Neural cell (in vitro differentiated cells): ENCODE measurements at regions not wholly inside any gene's neighbourhood (a gene's known extent, or its start where the extent isn't known, plus 50 kb on each side); places are given as distances from the start of the nearest gene placed in this dataset.

Experiments used
- H2AFZ ChIP-seq: fragments of 200-600, 300-800 bp; sonication (generic), shearing (Covaris generic); 2 replicates; pipeline ENCODE4 v1.6.0; 2014; ENCODE audit warnings: low read depth, mild to moderate bottlenecking, antibody characterized with exemption, low read length, moderate library complexity
- H3F3A ChIP-seq: fragments of 200-600 bp; shearing (Covaris generic); 2 replicates; pipeline ENCODE4 v1.6.1; 2016; ENCODE audit warnings: mild to moderate bottlenecking, moderate library complexity, mixed read lengths, antibody characterized with exemption, low read length; ENCODE audit not compliant: insufficient read depth, poor library complexity, severe bottlenecking
- H3K27ac ChIP-seq: fragments of 200-600, 300-800 bp; sonication (generic), shearing (Covaris generic); 2 replicates; pipeline ENCODE4 v1.5.1; 2014; ENCODE audit warnings: mild to moderate bottlenecking, low read length, moderate library complexity
- H3K27me3 ChIP-seq: fragments of 300-800, 200-600 bp; sonication (generic), shearing (Covaris generic); 2 replicates; pipeline ENCODE4 v1.6.0; 2014; ENCODE audit warnings: mild to moderate bottlenecking, low read depth, low read length, moderate library complexity; ENCODE audit not compliant: insufficient read depth
- H3K36me3 ChIP-seq: fragments of 300-800, 200-600 bp; sonication (generic), shearing (Covaris generic); 2 replicates; pipeline ENCODE4 v1.5.1; 2014; ENCODE audit warnings: mild to moderate bottlenecking, antibody characterized with exemption, low read length, moderate library complexity; ENCODE audit not compliant: insufficient read depth
- H3K4me2 ChIP-seq: fragments of 300-800, 200-600 bp; sonication (generic), shearing (Covaris generic); 2 replicates; pipeline ENCODE4 v1.6.0; 2014; ENCODE audit warnings: mild to moderate bottlenecking, low read length
- H3K4me3 ChIP-seq: fragments of 300-800, 200-600 bp; sonication (generic), shearing (Covaris generic); 2 replicates; pipeline ENCODE4 v1.5.1; 2014; ENCODE audit warnings: mild to moderate bottlenecking, low read length, moderate library complexity
- H3K79me2 ChIP-seq: fragments of 200-600 bp; shearing (Covaris generic); replicated peaks from 2 replicates; pipeline ENCODE4 v1.6.0; 2014; ENCODE audit warnings: mild to moderate bottlenecking, low read length, moderate library complexity; ENCODE audit not compliant: insufficient read depth
- H3K9ac ChIP-seq: fragments of 300-800, 200-600 bp; sonication (generic), shearing (Covaris generic); 2 replicates; pipeline ENCODE4 v1.6.1; 2016; ENCODE audit warnings: mild to moderate bottlenecking, low read length, mixed read lengths
- H3K9me2 ChIP-seq: fragments of 200-600 bp; shearing (Covaris generic); 2 replicates; pipeline ENCODE4 v1.6.1; 2016; ENCODE audit warnings: mild to moderate bottlenecking, low read length, mixed read lengths; ENCODE audit not compliant: insufficient read depth
- H3K9me3 ChIP-seq: fragments of 200-600, 300-800 bp; sonication (generic), shearing (Covaris generic); 2 replicates; pipeline ENCODE4 v1.6.1; 2016; ENCODE audit warnings: mild to moderate bottlenecking, mixed run types, low read length, moderate library complexity, mixed read lengths
- H4K20me1 ChIP-seq: fragments of 200-600 bp; shearing (Covaris generic); 2 replicates; pipeline ENCODE4 v1.6.1; 2016; ENCODE audit warnings: mild to moderate bottlenecking, mixed run types; ENCODE audit not compliant: insufficient read depth
- CTCF ChIP-seq: fragments of 450-650 bp; IDR thresholded peaks from 2 replicates; pipeline ENCODE4 v1.5.1; 2014; ENCODE audit warnings: antibody characterized with exemption, mild to moderate bottlenecking, moderate library complexity; ENCODE audit not compliant: poor library complexity, severe bottlenecking
- EP300 ChIP-seq: fragments of 450-650 bp; conservative IDR thresholded peaks from 2 replicates; pipeline ENCODE4 v1.6.1; 2014; ENCODE audit warnings: antibody characterized with exemption, mild to moderate bottlenecking, moderate library complexity; ENCODE audit not compliant: poor library complexity, severe bottlenecking
- EZH2 ChIP-seq: fragments of 200-600, 300-800 bp; shearing (Covaris generic), sonication (generic); IDR thresholded peaks from 2 replicates; pipeline ENCODE4 v1.6.1; 2014; ENCODE audit warnings: antibody characterized with exemption, low read length, borderline replicate concordance, mild to moderate bottlenecking; ENCODE audit not compliant: insufficient read depth, poor library complexity, severe bottlenecking
- MXI1 ChIP-seq: fragments of 450-650 bp; conservative IDR thresholded peaks from 2 replicates; pipeline ENCODE4 v1.6.1; 2014; ENCODE audit warnings: antibody characterized with exemption, mild to moderate bottlenecking; ENCODE audit not compliant: poor library complexity, severe bottlenecking
- POLR2AphosphoS5 ChIP-seq: IDR thresholded peaks from 2 replicates; pipeline ENCODE4 v1.6.1; 2012
- RAD21 ChIP-seq: fragments of 450-650 bp; conservative IDR thresholded peaks from 2 replicates; pipeline ENCODE4 v1.6.1; 2014; ENCODE audit warnings: antibody characterized with exemption, mild to moderate bottlenecking, moderate library complexity
- SMC3 ChIP-seq: fragments of 450-650 bp; conservative IDR thresholded peaks from 2 replicates; pipeline ENCODE4 v1.6.1; 2014; ENCODE audit warnings: antibody characterized with exemption, mild to moderate bottlenecking, moderate library complexity; ENCODE audit not compliant: poor library complexity
- TAF1 ChIP-seq: IDR thresholded peaks from 2 replicates; pipeline ENCODE4 v1.6.1; 2012; ENCODE audit warnings: low read depth
- TF ChIP-seq, protein P1 (sequence below): IDR thresholded peaks from 2 replicates; pipeline ENCODE4 v1.6.1; 2012; ENCODE audit warnings: borderline replicate concordance

GRCh38 chr10:8420182-8420581, 365.7 kb downstream of the GATA3 start:
- no peaks in the 10 kb centered on the region for H3K9me2 ChIP-seq
- no peaks in the 10 kb centered on the region for H3K79me2 ChIP-seq
- H3K36me3 ChIP-seq: no peaks in the 10 kb centered on the region
- no peak overlapping the region for H3K27ac ChIP-seq
- H3K4me2 ChIP-seq: no peak overlapping the region
- no peaks in the 10 kb centered on the region for H3K27me3 ChIP-seq
- H3K9ac ChIP-seq: no peak overlapping the region
- no peaks in the 10 kb centered on the region for H3K9me3 ChIP-seq
- no peaks in the 10 kb centered on the region for H4K20me1 ChIP-seq
- TF ChIP-seq TAF1 (no peak), CTCF (no peak), RAD21 (no peak), EZH2 (no peak), SMC3 (no peak), POLR2AphosphoS5 (no peak), EP300 (no peak), MXI1 (no peak)
- TF ChIP-seq, protein P1, sequence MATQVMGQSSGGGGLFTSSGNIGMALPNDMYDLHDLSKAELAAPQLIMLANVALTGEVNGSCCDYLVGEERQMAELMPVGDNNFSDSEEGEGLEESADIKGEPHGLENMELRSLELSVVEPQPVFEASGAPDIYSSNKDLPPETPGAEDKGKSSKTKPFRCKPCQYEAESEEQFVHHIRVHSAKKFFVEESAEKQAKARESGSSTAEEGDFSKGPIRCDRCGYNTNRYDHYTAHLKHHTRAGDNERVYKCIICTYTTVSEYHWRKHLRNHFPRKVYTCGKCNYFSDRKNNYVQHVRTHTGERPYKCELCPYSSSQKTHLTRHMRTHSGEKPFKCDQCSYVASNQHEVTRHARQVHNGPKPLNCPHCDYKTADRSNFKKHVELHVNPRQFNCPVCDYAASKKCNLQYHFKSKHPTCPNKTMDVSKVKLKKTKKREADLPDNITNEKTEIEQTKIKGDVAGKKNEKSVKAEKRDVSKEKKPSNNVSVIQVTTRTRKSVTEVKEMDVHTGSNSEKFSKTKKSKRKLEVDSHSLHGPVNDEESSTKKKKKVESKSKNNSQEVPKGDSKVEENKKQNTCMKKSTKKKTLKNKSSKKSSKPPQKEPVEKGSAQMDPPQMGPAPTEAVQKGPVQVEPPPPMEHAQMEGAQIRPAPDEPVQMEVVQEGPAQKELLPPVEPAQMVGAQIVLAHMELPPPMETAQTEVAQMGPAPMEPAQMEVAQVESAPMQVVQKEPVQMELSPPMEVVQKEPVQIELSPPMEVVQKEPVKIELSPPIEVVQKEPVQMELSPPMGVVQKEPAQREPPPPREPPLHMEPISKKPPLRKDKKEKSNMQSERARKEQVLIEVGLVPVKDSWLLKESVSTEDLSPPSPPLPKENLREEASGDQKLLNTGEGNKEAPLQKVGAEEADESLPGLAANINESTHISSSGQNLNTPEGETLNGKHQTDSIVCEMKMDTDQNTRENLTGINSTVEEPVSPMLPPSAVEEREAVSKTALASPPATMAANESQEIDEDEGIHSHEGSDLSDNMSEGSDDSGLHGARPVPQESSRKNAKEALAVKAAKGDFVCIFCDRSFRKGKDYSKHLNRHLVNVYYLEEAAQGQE: no peak
- H2AFZ ChIP-seq: no peak overlapping the region
- no peak overlapping the region for H3K4me3 ChIP-seq
- no peaks in the 10 kb centered on the region for H3F3A ChIP-seq

- H3K27ac ChIP-seq: no peak overlapping the region
- no peak overlapping the region for H3K4me3 ChIP-seq
- TF ChIP-seq TAF1 (no peak), SMC3 (no peak), CTCF (no peak), RAD21 (no peak), MXI1 (no peak), EP300 (no peak), EZH2 (no peak), POLR2AphosphoS5 (no peak)
- TF ChIP-seq, protein P1: no peak
- no peaks in the 10 kb centered on the region for H3K27me3 ChIP-seq
- no peak overlapping the region for H2AFZ ChIP-seq
- H3F3A ChIP-seq: no peaks in the 10 kb centered on the region
- H3K4me2 ChIP-seq: no peak overlapping the region
- H3K9me3 ChIP-seq: no peaks in the 10 kb centered on the region
- H3K9ac ChIP-seq: no peak overlapping the region
- no peaks in the 10 kb centered on the region for H4K20me1 ChIP-seq
- H3K79me2 ChIP-seq: no peaks in the 10 kb centered on the region
- H3K9me2 ChIP-seq: no peaks in the 10 kb centered on the region
- no peaks in the 10 kb centered on the region for H3K36me3 ChIP-seq
Measured at GRCh38 chr10:8424555-8425211, 370.2 kb downstream of the GATA3 start.
